ENCODE measurements at regions not wholly inside any gene's neighbourhood (a gene's known extent, or its start where the extent isn't known, plus 50 kb on each side); places are given as distances from the start of the nearest gene placed in this dataset.

GRCh38 chr11:56876621-56877275 is 112.0 kb upstream of the OR5AK2 start:
- Histone ChIP-seq H3K4me3 (ENCODE audit: low read length) (no peak overlapping the region), H3K27me3 (replicated peaks; ENCODE audit: control insufficient read depth, insufficient read depth, low read length) (no peaks in the 10 kb centered on the region), H3K36me3 (ENCODE audit: control insufficient read depth, insufficient read depth, low read length, severe bottlenecking) (no peaks in the 10 kb centered on the region), H3K9ac (ENCODE audit: low read length) (peak overlapping the region; percentile 7), H3K4me1 (ENCODE audit: control insufficient read depth, insufficient read depth, low read length) (peaks cover 16% of the 10 kb centered on the region), H3K9me3 (ENCODE audit: control insufficient read depth, low read length) (peaks cover 7% of the 10 kb centered on the region)
- peak; percentile 43 for DNase-seq (ENCODE audit: low read depth)

- DNase-seq (ENCODE audit: low read depth): no peak
- H3K4me1 ChIP-seq (ENCODE audit: control insufficient read depth, insufficient read depth, low read length): no peaks in the 10 kb centered on the region
- H3K9me3 ChIP-seq (ENCODE audit: control insufficient read depth, low read length): no peaks in the 10 kb centered on the region
- no peak overlapping the region for H3K9ac ChIP-seq (ENCODE audit: low read length)
- peaks cover 7% of the 10 kb centered on the region for H3K27me3 ChIP-seq (replicated peaks; ENCODE audit: control insufficient read depth, insufficient read depth, low read length)
- H3K4me3 ChIP-seq (ENCODE audit: low read length): no peak overlapping the region
- no peaks in the 10 kb centered on the region for H3K36me3 ChIP-seq (ENCODE audit: control insufficient read depth, insufficient read depth, low read length, severe bottlenecking)
Observed at GRCh38 chr11:56855217-56855616, 106.7 kb upstream of the OR9G4 start.

GRCh38 chr11:56852131-56852530 is 103.6 kb upstream of the OR9G4 start:
- no peaks in the 10 kb centered on the region for H3K4me1 ChIP-seq (ENCODE audit: control insufficient read depth, insufficient read depth, low read length)
- H3K9me3 ChIP-seq (ENCODE audit: control insufficient read depth, low read length): no peaks in the 10 kb centered on the region
- no peaks in the 10 kb centered on the region for H3K36me3 ChIP-seq (ENCODE audit: control insufficient read depth, insufficient read depth, low read length, severe bottlenecking)
- H3K9ac ChIP-seq (ENCODE audit: low read length): no peak overlapping the region
- H3K4me3 ChIP-seq (ENCODE audit: low read length): no peak overlapping the region
- H3K27me3 ChIP-seq (replicated peaks; ENCODE audit: control insufficient read depth, insufficient read depth, low read length): peaks cover 11% of the 10 kb centered on the region
- DNase-seq (ENCODE audit: low read depth): no peak

- Histone ChIP-seq H3K9me3 (ENCODE audit: control insufficient read depth, low read length) (no peaks in the 10 kb centered on the region), H3K4me1 (ENCODE audit: control insufficient read depth, insufficient read depth, low read length) (no peaks in the 10 kb centered on the region), H3K27me3 (replicated peaks; ENCODE audit: control insufficient read depth, insufficient read depth, low read length) (peaks cover 13% of the 10 kb centered on the region), H3K4me3 (ENCODE audit: low read length) (no peak overlapping the region), H3K36me3 (ENCODE audit: control insufficient read depth, insufficient read depth, low read length, severe bottlenecking) (no peaks in the 10 kb centered on the region), H3K9ac (ENCODE audit: low read length) (no peak overlapping the region)
- peak; percentile 0 for DNase-seq (ENCODE audit: low read depth)
Observed at GRCh38 chr11:56849852-56850251, 101.4 kb upstream of the OR9G4 start.

GRCh38 chr11:56849250-56849649 is 100.8 kb upstream of the OR9G4 start:
- no peaks in the 10 kb centered on the region for H3K4me1 ChIP-seq (ENCODE audit: control insufficient read depth, insufficient read depth, low read length)
- no peaks in the 10 kb centered on the region for H3K9me3 ChIP-seq (ENCODE audit: control insufficient read depth, low read length)
- H3K9ac ChIP-seq (ENCODE audit: low read length): no peak overlapping the region
- peaks cover 7% of the 10 kb centered on the region for H3K27me3 ChIP-seq (replicated peaks; ENCODE audit: control insufficient read depth, insufficient read depth, low read length)
- H3K4me3 ChIP-seq (ENCODE audit: low read length): no peak overlapping the region
- DNase-seq (ENCODE audit: low read depth): no peak
- H3K36me3 ChIP-seq (ENCODE audit: control insufficient read depth, insufficient read depth, low read length, severe bottlenecking): no peaks in the 10 kb centered on the region

GRCh38 chr11:56848141-56848809 is 99.8 kb upstream of the OR9G4 start:
- DNase-seq (ENCODE audit: low read depth): no peak
- Histone ChIP-seq H3K4me1 (ENCODE audit: control insufficient read depth, insufficient read depth, low read length) (no peaks in the 10 kb centered on the region), H3K4me3 (ENCODE audit: low read length) (no peak overlapping the region), H3K9me3 (ENCODE audit: control insufficient read depth, low read length) (no peaks in the 10 kb centered on the region), H3K9ac (ENCODE audit: low read length) (no peak overlapping the region), H3K27me3 (replicated peaks; ENCODE audit: control insufficient read depth, insufficient read depth, low read length) (peaks cover 7% of the 10 kb centered on the region), H3K36me3 (ENCODE audit: control insufficient read depth, insufficient read depth, low read length, severe bottlenecking) (no peaks in the 10 kb centered on the region)

GRCh38 chr11:56846631-56847576 is 98.4 kb upstream of the OR9G4 start:
- H3K4me3 ChIP-seq (ENCODE audit: low read length): no peak overlapping the region
- H3K27me3 ChIP-seq (replicated peaks; ENCODE audit: control insufficient read depth, insufficient read depth, low read length): peaks cover 7% of the 10 kb centered on the region
- H3K9me3 ChIP-seq (ENCODE audit: control insufficient read depth, low read length): no peaks in the 10 kb centered on the region
- DNase-seq (ENCODE audit: low read depth): no peak
- no peaks in the 10 kb centered on the region for H3K4me1 ChIP-seq (ENCODE audit: control insufficient read depth, insufficient read depth, low read length)
- H3K36me3 ChIP-seq (ENCODE audit: control insufficient read depth, insufficient read depth, low read length, severe bottlenecking): no peaks in the 10 kb centered on the region
- no peak overlapping the region for H3K9ac ChIP-seq (ENCODE audit: low read length)

- H3K4me3 ChIP-seq (ENCODE audit: low read length): no peak overlapping the region
- peaks cover 7% of the 10 kb centered on the region for H3K27me3 ChIP-seq (replicated peaks; ENCODE audit: control insufficient read depth, insufficient read depth, low read length)
- H3K4me1 ChIP-seq (ENCODE audit: control insufficient read depth, insufficient read depth, low read length): no peaks in the 10 kb centered on the region
- no peak overlapping the region for H3K9ac ChIP-seq (ENCODE audit: low read length)
- DNase-seq (ENCODE audit: low read depth): no peak
- no peaks in the 10 kb centered on the region for H3K36me3 ChIP-seq (ENCODE audit: control insufficient read depth, insufficient read depth, low read length, severe bottlenecking)
- H3K9me3 ChIP-seq (ENCODE audit: control insufficient read depth, low read length): no peaks in the 10 kb centered on the region
Observed at GRCh38 chr11:56845121-56845732, 96.7 kb upstream of the OR9G4 start.

- Histone ChIP-seq H3K27me3 (replicated peaks; ENCODE audit: control insufficient read depth, insufficient read depth, low read length) (peaks cover 7% of the 10 kb centered on the region), H3K9me3 (ENCODE audit: control insufficient read depth, low read length) (no peaks in the 10 kb centered on the region), H3K36me3 (ENCODE audit: control insufficient read depth, insufficient read depth, low read length, severe bottlenecking) (no peaks in the 10 kb centered on the region), H3K9ac (ENCODE audit: low read length) (no peak overlapping the region), H3K4me1 (ENCODE audit: control insufficient read depth, insufficient read depth, low read length) (no peaks in the 10 kb centered on the region), H3K4me3 (ENCODE audit: low read length) (no peak overlapping the region)
- DNase-seq (ENCODE audit: low read depth): no peak
Observed at GRCh38 chr11:56843816-56844215, 95.3 kb upstream of the OR9G4 start.

GRCh38 chr11:56842814-56843794 is 94.6 kb upstream of the OR9G4 start:
- Histone ChIP-seq H3K4me1 (ENCODE audit: control insufficient read depth, insufficient read depth, low read length) (no peaks in the 10 kb centered on the region), H3K9me3 (ENCODE audit: control insufficient read depth, low read length) (no peaks in the 10 kb centered on the region), H3K9ac (ENCODE audit: low read length) (no peak overlapping the region), H3K27me3 (replicated peaks; ENCODE audit: control insufficient read depth, insufficient read depth, low read length) (peaks cover 10% of the 10 kb centered on the region), H3K4me3 (ENCODE audit: low read length) (no peak overlapping the region), H3K36me3 (ENCODE audit: control insufficient read depth, insufficient read depth, low read length, severe bottlenecking) (no peaks in the 10 kb centered on the region)
- no peak for DNase-seq (ENCODE audit: low read depth)
